HG02588 (cell line): ENCODE measurements at regions not wholly inside any gene's neighbourhood (a gene's known extent, or its start where the extent isn't known, plus 50 kb on each side); places are given as distances from the start of the nearest gene placed in this dataset.
"Not testable (repeated sequence)": the region's sequence is repeated elsewhere in the genome, so short reads cannot be mapped to it uniquely, and the experiment has no call there.

Source experiments
- ATAC-seq: cut with Tn5 transposase; IDR thresholded peaks from one replicate; pipeline ENCODE4 v1.9.1; 2021; ENCODE audit warnings: mild to moderate bottlenecking, moderate library complexity; ENCODE audit not compliant: unreplicated experiment

DNA sequence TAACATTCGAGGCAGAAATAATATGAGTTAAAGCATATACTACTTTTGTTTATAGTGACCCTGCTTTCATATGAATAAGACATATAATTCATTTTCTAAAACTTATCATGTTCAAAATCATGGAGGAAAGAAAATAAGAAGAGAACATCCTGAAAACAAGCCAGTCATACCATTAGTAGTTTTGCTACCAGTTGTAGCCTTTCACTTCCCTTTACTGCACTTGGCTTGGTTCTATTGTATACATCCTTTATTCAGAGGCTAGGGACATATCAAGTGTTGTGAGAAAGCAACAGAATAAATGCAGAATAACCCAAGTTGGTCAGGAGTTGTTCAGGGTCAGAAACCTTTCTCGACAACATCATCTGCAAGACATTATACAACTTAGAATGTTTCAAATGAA lies 598.7 kb downstream of the SOX5 start:
- peak; percentile 95 for ATAC-seq

GRCh38 chr12:23352670-23353069 lies 596.8 kb downstream of the SOX5 start:
- no peak for ATAC-seq

- no peak for ATAC-seq
Measured at GRCh38 chr12:23354800-23355199, 594.7 kb downstream of the SOX5 start.

- no peak for ATAC-seq
Measured at GRCh38 chr12:23356440-23356839, 593.0 kb downstream of the SOX5 start.

- ATAC-seq, result no peak
Measured at GRCh38 chr12:23356927-23357708, 592.4 kb downstream of the SOX5 start.

GRCh38 chr12:23359975-23360701 lies 589.3 kb downstream of the SOX5 start:
- no peak for ATAC-seq

- ATAC-seq, result no peak
Measured at GRCh38 chr12:23361971-23362370, 587.5 kb downstream of the SOX5 start.

- ATAC-seq, result no peak
Measured at GRCh38 chr12:23368590-23368989, 580.9 kb downstream of the SOX5 start.

- ATAC-seq, result no peak
Measured at GRCh38 chr12:23375621-23376020, 573.8 kb downstream of the SOX5 start.

DNA sequence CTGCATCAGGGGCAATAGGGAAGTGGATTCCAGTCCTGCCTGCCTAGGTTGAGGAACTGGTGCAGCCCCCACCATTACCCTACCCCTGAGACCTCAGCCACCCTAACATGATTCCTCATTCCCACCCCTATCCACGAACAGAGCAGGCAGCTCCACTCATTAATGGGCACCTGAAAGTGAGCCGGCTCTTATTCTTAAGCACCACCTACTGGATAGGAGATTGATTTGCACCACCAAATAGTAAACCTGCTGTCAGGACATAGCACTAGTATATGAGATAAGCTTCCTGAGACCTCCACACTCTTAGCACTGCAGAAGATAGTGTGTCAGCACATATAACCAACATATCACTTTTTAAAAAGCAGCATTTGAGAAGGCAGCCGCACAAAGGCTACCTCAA lies 573.2 kb downstream of the SOX5 start:
- ATAC-seq, result no peak

DNA sequence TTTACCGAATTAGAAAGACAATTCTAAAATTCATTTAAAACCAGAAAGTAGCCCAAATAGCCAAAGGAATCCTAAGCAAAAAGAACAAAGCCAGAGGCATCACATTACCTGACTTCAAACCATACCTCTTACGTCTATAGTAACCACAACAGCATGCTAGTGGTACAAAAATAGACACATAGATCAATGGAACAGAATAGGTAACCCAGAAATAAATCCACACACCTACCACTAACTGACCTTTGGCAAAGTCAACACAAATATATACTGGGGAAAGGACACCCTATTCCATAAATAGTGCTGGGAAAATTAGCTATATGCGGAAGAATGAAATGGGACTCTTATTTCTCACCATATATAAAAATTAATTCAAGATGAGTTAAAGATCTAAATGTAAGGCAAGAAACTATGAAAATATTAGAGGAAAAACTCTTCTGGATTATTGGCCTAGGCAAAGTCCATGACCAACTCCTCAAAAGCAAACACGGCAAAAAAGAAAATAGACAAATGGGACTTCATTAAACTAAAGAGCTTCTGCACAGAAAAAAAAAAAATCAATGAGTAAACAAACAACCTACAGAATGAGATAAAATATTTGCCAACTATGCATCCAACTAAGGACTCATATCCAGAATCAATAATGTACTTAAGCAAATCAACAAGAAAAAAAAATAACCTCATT lies 568.9 kb downstream of the SOX5 start:
- no peak for ATAC-seq

DNA sequence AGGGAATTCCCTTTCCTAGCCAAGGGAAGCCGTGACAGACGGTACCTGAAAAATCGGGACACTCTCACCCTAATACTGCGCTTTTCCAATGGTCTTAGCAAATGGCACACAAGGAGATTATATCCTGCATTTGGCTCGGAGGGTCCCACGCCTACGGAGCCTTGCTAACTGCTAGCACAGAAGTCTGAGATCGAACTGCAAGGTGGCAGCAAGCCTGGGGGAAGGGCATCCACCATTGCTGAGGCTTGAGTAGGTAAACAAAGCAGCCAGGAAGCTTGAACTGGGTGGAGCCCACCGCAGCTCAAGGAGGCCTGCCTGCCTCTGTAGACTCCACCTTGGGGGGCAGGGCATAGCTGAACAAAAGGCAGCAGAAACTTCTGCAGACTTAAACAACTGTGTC lies 560.6 kb downstream of the SOX5 start:
- ATAC-seq, result not testable (repeated sequence)

DNA sequence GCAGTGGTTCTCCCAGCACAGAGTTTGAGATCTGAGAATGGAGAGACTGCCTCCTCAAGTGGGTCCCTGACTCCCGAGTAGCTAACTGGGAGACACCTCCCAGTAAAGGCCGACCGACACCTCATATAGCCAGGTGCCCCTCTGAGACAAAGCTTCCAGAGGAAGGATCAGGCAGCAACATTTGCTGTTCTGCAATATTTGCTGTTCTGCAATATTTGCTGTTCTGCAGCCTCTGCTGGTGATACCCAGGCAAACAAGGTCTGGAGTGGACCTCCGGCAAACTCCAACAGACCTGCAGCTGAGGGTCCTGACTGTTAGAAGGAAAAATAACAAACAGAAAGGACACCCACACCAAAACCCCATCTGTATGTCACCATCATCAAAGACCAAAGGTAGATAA lies 560.2 kb downstream of the SOX5 start:
- ATAC-seq, result not testable (repeated sequence)

DNA sequence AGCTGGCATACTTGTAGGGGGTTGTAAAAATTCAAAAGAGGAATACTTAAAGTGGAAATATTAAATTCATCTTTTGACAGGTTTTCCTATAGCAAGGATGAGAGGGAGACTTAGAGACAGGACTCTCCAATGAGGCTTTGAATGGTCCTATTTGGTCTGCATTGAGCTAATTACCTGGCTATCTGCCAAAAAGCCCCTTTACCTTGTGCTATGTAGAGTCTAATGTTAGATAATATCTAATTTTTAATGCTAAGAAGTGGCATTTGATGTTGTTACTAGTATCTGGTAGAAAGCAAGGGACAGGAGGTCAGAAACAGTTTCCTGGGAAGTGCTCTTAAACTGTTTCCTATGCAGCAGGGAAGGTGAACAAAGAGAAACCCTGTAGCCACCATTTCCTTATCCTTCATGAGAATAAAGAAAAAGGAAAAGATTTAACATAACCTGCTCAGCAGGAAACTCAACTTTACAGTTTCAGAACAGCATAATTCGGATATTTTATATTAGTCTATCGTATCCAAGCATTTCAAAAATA lies 550.0 kb downstream of the SOX5 start:
- ATAC-seq, result no peak

DNA sequence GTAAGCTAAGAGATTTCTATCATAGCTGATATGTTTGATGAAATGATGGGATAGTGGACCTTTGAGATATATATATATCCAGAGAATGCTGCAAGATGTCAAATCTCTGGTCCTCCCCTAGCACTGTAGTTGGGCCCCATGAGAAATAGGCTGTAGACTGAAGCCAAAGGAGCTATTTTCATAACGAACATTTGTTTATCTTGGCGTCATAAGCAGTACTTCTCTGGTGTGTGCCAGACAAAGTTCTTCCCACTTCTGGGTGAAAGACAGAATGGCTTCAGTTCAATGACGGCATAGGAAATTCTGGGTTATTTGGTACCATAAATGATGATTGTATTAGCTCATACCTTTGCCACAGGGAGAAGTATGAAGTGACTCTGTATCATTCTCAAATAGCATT lies 534.3 kb downstream of the SOX5 start:
- no peak for ATAC-seq

DNA sequence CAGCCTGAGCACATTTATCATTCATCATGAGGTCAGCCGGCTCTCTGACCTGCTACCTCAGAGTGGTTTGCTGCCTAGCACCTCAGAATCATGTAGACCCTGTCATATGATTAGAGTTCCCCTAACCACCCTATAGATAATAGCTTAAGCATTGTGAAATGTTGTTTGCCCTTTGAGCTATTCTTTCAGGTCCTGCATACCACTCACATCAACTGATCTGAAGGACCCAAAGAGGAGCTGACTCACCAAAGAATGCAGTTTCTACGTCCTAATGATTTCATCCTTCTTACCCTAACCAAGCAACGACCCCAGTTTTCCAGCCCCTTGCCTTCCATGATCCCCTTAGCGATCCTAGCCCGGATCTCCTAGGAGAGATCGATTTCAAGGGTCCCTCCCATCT lies 527.9 kb downstream of the SOX5 start:
- no peak for ATAC-seq

DNA sequence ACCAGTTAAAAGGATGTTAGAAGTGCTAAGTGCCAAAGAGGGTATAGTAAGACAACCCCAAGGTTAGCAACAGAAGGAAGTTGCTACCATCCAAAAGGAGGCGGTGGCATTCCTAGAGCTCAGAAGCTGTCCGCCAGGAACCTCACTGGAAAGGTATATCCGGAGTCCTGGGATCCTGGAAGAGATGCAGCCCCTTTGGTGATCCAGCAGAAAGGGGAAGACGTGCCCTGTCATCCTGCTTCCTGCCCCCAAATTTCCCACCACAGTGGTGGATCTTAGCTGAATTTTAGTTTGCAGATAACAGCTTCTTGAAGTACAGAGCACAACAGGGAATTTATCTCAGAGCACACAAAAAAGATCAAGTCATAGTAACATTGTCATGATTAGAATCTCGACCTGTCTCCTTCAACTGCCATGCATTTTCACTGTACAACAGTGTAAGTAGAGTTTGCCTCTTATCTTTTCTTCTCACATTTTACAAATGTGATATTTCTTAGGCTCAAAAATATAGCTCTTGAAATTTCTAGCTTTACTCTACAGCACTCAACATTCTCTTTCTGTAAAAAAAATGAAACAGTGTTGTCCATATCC lies 526.3 kb downstream of the SOX5 start:
- no peak for ATAC-seq

DNA sequence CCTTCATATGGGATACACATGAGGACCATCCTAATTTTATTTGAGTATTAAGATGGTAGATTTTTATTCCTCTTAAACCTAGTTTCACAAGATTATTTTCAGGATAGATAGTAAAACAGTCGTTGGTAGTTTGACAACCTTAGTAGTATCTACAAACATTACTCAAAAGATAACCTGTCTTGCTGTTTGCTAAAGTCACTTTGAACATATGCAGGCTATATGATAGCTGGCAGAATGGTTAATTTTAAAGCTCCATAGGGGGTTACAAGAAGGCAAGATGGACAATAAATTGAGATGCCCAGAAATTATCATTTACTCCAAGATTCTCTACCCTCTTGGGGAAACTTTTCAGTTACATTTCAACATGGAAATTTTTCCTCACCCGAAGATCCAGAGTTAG lies 525.7 kb downstream of the SOX5 start:
- no peak for ATAC-seq

- ATAC-seq, result no peak
Measured at GRCh38 chr12:23424685-23425084, 524.8 kb downstream of the SOX5 start.

DNA sequence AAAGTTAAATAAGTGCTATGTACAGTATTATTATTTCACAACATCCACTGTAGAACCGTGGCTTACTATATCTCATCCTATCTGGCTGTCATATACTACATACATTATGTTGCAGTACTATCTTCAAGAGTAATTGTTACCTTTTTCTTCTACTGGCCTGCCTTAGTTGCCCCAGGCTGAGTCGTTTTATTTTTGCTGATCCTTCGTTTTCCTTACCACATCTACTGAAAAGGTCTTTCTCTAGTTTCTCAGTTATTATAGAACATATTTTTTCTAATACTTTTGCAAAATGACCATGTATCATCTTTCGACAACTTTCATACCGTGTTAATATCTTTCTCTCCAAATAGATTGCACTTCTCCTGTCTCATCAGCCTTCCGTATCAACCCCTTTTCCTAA lies 523.1 kb downstream of the SOX5 start:
- no peak for ATAC-seq

GRCh38 chr12:23428758-23429157 lies 520.7 kb downstream of the SOX5 start:
- no peak for ATAC-seq
